Hematopoietic multipotent progenitor cell treated with erythropoietin and hydrocortisone succinate and interleukin-3 and kit ligand, for 8 days (in vitro differentiated cells): ENCODE measurements at regions not wholly inside any gene's neighbourhood (a gene's known extent, or its start where the extent isn't known, plus 50 kb on each side); places are given as distances from the start of the nearest gene placed in this dataset.
A peak's percentile ranks its signal among the peaks of the same experiment; 100 is the strongest.

Experiments
- DNase-seq: peaks from one replicate; pipeline ENCODE4 v3.0.0-alpha.2; 2015

DNA sequence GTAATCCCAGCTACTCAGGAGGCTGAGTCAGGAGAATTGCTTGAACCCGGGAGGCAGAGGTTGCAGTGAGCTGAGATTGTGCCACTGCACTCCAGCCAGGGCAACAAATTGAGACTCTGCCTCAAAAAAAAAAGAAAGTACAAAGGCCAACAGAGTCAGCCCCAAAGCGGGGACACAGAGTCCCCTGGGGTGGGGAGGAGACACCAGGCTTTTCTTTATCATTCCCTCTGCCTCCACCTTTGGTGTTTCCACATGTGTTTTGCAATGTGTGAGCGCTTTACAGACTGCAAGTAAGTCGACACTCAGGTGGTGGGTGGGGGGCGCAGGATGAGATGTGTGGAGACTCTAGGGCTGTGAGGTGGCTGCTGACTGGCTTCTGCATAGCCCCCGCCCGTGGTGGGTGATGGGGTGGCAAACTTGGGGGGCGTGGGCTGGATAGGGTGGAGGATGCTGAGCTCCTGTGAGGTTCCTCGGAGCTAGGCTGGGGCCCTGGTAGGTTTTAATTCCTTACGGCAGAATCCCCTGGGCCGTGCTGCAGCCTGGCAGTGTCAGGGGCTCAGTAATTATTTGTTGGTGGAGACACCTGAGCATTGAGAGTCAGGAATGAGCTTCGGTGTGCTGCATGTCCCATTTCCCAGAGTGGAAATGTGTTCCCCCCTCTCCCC lies 177.2 kb downstream of the CTTN start:
- no peak for DNase-seq

- no peak for DNase-seq
These were observed 178.9 kb downstream of the CTTN start for GRCh38 chr11:70577258-70577603.

DNA sequence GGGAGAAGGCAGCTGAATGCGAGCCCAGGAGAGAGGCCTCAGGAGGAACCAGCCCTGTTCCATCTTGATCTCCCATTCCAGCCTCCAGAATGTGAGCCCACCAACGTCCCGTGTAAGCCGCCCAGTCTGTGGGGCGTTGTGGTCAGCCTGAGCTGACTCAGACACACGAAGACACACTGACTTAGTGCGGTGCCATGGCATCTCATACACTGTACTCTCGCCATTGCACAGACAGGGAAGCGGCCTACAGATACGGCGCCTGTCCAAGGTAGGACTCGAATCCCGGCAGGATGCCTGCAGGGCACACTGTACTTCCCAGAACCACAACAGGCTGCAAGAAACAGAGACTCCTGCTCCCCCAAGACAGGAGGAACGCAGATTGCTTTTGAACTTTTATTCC lies 179.6 kb downstream of the CTTN start:
- no peak for DNase-seq

GRCh38 chr11:70578371-70578770 lies 180.0 kb downstream of the CTTN start:
- no peak for DNase-seq

DNA sequence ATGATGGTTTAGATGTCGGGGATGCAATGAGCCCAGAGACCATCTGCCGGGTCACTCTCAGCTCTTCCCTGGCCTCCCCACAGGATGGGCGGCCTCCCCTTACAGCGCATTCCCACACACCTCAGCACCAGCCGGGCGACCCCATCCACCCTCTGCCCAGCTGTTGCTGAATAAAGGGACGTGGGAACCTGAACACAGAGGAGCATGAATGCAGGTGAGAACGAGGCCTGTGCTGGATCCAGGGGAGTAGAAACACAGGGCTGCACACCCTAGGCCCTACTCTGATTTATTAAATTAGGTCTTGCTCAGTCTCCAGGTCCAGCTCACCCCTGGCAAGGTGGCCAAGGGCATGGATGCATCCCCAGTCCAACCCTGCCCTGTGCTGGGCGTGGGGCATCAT lies 180.5 kb downstream of the CTTN start:
- DNase-seq, result no peak

GRCh38 chr11:70579316-70579955 lies 181.1 kb downstream of the CTTN start:
- DNase-seq, result no peak

DNA sequence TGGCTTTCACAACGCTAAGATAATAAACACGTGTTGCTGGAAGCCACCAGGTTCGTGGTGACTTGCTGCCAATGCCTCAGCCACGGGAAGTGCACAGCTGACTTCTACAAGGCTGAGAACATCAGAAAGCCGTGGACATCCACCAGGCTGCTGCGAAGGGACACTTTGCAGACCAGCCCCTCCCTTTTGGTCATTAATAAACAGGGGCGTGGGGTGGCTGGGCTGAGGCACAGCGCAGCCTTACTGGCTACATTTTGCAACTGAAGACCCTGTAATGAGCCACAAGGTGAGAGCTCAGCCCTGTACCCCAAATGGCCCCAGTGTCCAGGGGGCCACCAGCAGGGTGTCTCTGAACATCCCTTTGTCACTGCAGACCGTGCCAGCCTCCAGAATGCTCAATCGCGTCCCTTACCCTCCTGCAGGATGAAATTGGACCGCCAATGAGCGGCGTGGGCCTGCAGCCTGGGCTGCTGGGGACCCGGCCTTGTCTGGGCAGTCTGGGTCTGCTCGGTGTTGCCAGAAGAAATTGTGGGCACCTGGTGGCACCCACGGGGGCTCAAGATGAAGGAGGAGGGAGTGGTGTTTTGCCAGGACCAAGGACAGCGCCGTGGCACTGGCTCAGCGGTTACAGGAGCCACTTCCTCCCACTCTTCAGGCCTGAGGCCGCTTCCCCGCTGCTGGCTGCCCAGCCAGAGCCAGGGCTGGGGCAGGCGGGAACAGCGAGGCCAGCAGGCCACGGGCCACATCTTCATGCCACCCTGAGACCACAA lies 181.9 kb downstream of the CTTN start:
- peak; percentile 4 for DNase-seq

DNA sequence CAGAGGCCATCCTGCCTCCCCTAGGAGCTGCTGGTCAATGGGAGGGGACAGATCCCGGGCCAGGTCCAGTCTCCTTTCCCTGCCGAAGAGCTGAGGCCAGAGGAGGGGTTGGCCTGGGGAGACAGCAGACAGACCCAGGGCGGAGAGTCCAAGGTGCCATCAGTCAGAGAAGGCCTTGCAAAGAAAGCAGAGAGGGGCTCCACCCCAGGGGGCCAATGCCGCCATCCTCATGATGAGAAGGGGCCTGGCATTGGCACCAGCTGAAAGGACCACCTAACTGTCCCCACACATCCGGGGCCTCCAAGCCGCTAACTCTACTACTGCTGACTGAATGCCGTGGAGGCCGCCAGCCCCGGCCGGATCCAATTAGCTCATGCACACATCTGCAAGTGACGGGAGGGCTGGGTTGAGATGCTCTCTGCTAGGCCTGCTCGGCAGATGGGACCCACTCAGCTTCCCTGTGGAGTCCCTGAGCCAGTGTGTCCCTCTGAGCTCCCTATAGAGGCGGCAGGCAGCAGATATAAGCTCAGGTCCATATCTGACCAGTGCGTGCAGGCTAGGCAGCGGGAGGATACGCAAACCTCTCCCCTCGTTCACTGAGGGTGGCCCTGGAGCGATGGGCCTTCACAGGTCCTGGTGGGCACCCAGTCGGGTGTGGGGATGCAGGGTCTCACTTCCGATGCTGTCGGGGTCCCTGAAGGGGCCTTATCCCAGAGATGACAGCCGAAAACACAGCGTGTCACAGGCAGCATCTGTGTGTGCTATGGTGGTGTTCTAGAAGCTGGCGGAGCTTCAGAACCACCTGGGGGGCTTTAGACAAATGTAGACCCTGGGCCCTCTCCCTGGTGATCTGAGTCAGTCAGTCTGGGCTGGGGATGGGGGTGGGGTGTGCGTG lies 183.9 kb downstream of the CTTN start:
- DNase-seq, result no peak

- no peak for DNase-seq
These were observed 184.7 kb downstream of the CTTN start for GRCh38 chr11:70582886-70583641.

DNA sequence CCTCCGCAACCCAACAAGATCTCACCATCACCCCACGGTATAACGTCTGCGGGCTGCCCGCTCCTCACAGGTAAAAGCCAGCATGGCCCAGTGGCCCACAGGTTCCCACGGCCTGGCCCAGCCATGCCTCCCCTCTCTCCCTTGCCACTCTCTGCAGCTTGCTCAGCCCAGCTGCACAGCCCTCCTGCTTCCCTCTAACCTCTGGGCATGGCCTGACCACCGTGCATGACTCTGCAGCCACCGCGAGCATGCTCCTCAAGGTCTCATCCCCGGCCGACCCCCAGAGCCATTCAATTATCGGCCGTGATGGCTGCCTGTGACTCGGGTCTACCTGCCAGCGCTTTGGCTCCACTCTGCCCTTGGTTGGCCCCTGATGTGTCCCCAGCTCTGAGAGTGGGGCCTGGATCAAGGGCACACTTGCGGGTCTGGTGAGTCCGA lies 185.5 kb downstream of the CTTN start:
- no peak for DNase-seq

DNA sequence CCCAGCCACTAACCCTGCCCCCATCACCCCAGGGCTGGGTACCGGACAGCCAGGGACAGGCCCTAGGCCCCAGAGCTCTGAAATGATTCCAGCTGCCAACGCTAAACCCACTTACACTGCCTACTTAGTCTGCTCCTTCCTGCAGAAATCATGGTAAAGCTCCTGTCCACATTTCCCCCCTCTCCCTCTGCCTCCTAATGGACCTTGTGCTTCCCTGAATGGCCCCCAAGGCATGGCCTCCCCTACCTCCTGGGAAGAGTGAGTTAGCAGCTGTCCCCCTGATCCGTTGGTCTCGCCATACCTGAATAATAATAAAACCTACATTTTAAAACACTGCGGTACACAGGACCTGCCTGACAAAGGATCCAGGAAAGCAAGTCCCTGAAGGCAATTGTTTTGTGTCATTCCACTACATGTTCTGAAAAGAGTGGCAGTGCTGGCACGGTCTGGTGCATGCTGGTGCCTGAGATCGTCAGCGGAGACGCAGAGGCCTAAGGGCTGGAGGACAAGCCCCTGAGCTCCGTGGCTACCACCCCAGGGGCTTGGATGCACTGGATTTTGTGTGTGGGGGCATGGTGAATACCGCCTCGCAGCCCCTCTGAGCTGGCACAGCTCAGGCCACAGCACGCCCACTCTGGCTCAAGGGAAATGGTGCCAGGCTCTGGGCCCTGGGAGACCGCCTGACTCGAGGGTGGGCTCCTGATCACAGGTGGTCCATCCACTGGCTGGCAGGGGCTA lies 186.3 kb downstream of the CTTN start:
- DNase-seq, result no peak

GRCh38 chr11:70585236-70585545 lies 186.9 kb downstream of the CTTN start:
- no peak for DNase-seq

GRCh38 chr11:70586261-70587074 lies 188.1 kb downstream of the CTTN start:
- DNase-seq, result no peak

GRCh38 chr11:70587075-70587389 lies 188.7 kb downstream of the CTTN start:
- no peak for DNase-seq

DNA sequence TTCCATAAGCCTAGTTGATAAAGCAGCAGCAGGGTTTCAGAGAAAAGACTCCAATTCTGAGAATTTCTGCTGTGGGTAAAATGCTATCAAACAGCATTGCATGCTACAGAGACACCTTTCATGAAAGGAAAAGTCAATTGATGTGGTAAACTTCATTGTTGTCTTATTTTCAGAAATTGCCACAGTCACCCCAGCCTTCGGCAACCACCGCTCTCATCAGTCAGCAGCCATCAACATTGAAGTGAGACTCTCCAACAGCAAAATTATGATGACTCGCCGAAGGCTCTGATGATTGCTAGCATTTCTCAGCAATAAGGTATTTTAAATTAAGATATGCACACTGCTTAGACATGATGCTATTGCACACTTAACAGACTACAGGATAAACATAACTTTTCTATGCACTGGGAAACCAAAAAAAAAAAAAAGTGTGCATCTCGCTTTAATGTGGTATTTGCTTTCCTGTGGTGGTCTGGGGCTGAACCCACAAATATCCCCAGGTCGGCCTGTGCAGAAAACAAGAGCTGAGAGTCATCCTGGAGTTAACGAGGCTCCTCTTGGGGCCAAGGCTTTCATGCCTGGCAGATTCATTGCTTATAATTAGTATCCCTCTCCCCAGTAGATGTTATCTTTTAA lies 192.1 kb downstream of the CTTN start:
- DNase-seq, result no peak

GRCh38 chr11:70592641-70593165 lies 194.4 kb downstream of the CTTN start:
- no peak for DNase-seq

DNA sequence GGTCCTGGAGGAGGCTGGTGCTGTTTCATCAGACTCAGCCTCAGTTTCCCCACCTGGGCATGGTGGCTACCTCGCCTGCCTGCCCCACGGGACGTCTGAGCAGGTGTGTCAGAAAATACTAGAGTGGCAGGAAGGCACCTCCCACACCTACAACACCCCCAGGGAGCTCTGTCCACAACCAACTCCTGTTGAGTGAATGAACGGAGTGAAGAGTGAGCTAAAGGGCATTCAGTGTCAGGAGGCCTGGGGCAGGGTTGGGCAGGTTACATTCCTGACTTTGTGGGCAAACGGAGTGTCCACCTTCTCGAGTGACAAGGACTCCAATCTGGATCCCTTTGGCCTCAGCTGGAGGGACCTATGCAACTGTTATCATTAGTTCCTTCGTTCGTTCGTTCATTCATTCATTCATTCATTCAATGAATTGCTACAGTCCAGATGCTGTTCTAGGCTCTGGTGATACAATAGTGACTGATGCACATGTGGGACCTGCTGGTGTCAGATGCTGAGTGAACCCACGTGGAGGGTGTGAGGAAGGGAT lies 195.2 kb downstream of the CTTN start:
- DNase-seq, result no peak

- no peak for DNase-seq
These were observed 195.7 kb downstream of the CTTN start for GRCh38 chr11:70594031-70594430.

- DNase-seq, result no peak
These were observed 196.3 kb downstream of the CTTN start for GRCh38 chr11:70594606-70595005.

DNA sequence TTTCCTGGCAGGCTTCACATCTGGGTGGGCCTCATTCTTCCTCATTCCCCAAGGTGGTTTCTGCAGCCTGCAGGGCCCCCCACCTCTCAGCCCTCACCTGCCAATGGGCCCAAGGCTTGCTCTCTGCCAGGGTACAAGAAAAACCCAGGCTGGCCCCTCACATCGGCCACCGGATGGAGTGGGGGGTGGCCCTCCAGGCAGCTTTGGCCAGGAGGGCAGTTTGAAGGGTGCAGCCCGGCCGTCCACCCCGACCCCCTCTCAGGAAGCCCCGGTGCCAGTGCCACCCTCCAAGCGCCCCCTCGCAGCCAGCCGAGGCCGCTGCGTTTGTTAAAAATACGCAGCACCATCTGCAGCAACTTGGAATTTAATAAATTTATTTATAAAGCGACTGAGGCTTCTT lies 196.7 kb downstream of the CTTN start:
- DNase-seq, result no peak
